Activated T-helper 17 cell treated with anti-CD3 and anti-CD28 coated beads, Interleukin-2, amount 50 U/mL, for 72 hours (primary cell): ENCODE measurements at regions not wholly inside any gene's neighbourhood (a gene's known extent, or its start where the extent isn't known, plus 50 kb on each side); places are given as distances from the start of the nearest gene placed in this dataset.
"Not testable (repeated sequence)": the region's sequence is repeated elsewhere in the genome, so short reads cannot be mapped to it uniquely, and the experiment has no call there.

Source experiments
- ATAC-seq: fragments of 150-1000 bp; cut with Tn5 transposase; replicated peaks from 2 replicates; pipeline ENCODE4 v1.10.0; 2021; ENCODE audit warnings: mild to moderate bottlenecking, moderate library complexity
- H3K27ac Mint-ChIP-seq: one replicate; pipeline ENCODE4 v1.8.0; 2022; ENCODE audit warnings: mixed read lengths
- H3K27me3 Mint-ChIP-seq: one replicate; pipeline ENCODE4 v1.8.0; 2022; ENCODE audit warnings: mixed read lengths
- H3K36me3 Mint-ChIP-seq: one replicate; pipeline ENCODE4 v1.8.0; 2022; ENCODE audit warnings: low read depth, mild to moderate bottlenecking, mixed read lengths
- H3K4me1 Mint-ChIP-seq: one replicate; pipeline ENCODE4 v1.8.0; 2022; ENCODE audit warnings: mixed read lengths
- H3K4me3 Mint-ChIP-seq: one replicate; pipeline ENCODE4 v1.8.0; 2022; ENCODE audit warnings: mild to moderate bottlenecking, mixed read lengths
- H3K9me3 Mint-ChIP-seq: one replicate; pipeline ENCODE4 v1.8.0; 2022; ENCODE audit warnings: mixed read lengths

DNA sequence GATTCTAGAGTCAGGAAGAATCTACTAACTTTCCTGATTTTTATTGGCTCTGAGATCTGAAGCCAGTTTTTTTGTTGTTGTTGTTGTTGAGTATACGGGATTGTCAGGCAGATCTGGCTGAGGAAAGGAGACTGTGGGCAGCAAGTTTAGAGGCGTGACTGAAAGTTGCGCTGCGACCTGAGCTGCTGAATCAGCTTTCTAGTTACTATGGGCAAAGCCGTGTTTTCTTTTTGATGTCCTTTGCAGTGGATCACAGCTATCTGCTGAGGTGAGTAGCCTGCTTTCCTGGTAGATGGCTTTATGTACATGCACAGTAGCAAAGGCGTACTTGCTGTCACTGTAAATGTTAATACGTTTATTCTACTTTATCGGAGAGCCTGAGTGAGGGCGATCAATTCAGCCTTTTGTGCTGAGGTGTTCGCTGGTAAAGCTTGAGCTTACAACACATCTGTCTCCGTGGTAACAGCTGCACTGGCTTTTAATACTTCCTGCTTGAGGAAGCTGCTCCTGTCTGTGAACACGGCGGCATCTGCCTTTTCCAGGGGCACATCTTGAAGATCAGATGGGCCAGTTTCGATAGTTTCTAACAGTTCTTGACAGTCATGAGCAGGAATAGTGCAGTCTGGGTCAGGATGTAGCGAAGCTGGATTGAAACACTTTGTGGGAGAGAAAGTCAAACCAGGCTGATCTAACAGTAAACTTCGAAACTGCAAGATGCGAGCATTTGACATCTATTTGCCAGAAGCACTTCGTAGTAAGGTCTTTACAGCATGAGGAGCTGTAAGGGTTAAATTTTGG, 118.9 kb downstream of the UNC93B1 start:
- peaks cover 37% of the 10 kb centered on the region for H3K4me1 Mint-ChIP-seq
- peak overlapping the region; percentile 79 for H3K4me3 Mint-ChIP-seq
- H3K36me3 Mint-ChIP-seq: peaks cover 24% of the 10 kb centered on the region
- ATAC-seq, H3K9me3 Mint-ChIP-seq, H3K27me3 Mint-ChIP-seq: not testable (repeated sequence)
- H3K27ac Mint-ChIP-seq: peak overlapping the region; percentile 96

DNA sequence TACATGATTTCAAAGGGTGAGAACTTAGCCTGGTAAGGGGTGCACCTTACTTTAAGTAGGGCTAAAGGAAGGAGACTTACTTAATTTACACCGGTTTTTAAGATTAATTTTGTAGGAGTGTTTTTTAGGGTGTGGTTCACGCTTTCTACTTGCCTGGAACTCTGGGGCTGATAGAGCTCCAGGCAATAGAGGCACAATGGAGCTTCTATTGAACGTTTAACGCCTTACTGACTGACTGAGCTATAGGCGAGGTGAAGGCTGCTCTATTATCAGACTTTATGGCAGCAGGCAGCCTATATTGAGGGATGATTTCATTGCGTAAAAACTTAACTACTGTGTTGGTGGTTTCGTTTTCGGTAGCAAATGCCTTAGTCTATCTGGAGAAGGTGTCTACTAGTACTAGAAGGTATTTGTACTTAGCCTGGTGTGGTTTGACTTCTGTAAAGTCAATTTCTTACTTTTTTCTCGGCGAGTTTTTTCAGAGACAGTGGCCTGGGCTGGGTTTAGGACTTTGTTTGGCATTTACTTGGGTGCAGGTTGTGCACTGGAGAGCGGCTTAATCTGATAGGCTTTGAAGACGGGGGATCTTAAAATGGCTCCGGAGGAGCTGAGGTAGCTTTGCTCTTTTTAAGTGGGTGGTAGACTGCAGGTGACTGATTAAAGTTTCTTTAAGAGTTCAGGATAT, 119.7 kb downstream of the UNC93B1 start:
- Mint-ChIP-seq H3K36me3 (peaks cover 18% of the 10 kb centered on the region), H3K4me3 (peak overlapping the region; percentile 79), H3K27ac (peak overlapping the region; percentile 96), H3K4me1 (peaks cover 37% of the 10 kb centered on the region)
- not testable (repeated sequence) for ATAC-seq, H3K27me3 Mint-ChIP-seq, H3K9me3 Mint-ChIP-seq

DNA sequence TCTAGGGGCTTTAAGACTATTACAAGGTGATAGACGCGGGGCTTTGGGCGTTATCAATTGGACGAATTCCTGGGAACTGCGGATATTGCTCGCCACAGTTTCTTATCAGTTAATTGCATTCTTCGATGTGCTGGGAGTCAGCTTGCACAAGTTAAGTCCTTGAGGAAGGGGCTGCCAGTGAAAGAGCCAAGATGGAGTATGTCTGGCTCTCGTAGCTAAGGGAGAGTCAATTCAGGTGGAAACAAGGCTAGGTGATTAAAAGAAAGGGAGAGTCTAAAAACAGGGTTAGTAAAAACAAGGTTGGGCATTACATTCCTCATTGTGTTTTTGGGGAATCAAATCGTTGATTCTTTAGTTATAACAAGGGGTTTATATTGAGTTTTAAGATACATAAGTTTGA, 121.6 kb downstream of the UNC93B1 start:
- not testable (repeated sequence) for H3K27me3 Mint-ChIP-seq, ATAC-seq, H3K36me3 Mint-ChIP-seq, H3K27ac Mint-ChIP-seq, H3K9me3 Mint-ChIP-seq, H3K4me3 Mint-ChIP-seq
- peaks cover 43% of the 10 kb centered on the region for H3K4me1 Mint-ChIP-seq

DNA sequence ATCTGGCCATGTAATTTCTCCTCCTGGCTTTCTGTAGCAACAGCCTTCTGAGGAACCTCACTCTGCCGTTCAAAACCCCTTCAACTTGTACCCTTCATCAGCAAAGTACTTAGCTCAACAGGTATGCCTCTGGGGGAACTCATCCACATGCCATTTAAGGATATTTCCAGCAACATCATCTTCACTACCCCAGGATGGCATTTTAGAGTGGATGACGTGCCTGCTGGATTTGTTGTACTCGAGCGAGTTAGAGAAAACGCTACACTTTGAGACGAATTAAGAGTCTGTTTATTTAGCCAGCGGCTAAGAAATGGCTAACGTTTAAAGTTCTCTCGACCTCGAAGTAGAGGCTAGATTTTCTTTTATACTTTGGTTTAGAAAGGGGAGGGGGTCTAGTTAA, 122.1 kb downstream of the UNC93B1 start:
- not testable (repeated sequence) for H3K27me3 Mint-ChIP-seq, H3K36me3 Mint-ChIP-seq, H3K9me3 Mint-ChIP-seq, H3K4me3 Mint-ChIP-seq, ATAC-seq, H3K27ac Mint-ChIP-seq
- H3K4me1 Mint-ChIP-seq: peaks cover 40% of the 10 kb centered on the region

DNA sequence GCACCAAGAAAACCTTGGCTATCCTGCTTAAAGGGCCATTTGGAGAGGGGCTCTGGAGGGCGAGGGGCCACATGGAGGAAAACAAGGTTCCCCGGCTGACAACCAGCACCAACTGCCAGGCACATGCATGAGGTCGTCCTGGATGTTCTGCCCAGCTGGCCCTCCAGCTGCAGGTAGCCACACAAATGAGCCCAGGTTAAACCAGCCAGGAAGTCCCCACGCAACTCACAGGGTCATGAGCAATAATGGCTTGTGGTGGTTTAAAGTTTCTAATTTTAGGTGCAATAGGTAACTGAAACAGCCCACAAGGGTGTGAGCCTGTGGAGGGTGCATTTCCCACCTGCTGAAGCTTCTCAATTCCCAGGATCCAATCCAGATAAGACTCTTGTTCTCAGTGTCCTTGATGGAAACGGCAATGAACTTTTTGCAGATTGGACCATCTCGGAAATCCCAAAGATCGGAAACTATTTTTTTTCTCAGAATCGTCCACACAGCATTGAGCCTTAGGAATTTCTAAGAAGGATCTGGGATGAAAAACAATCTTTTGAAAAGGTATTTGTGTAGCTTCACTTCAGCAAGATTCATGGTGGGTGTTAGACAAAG, 123.2 kb downstream of the UNC93B1 start:
- H3K36me3 Mint-ChIP-seq, H3K27ac Mint-ChIP-seq, H3K27me3 Mint-ChIP-seq, ATAC-seq, H3K4me3 Mint-ChIP-seq, H3K9me3 Mint-ChIP-seq: not testable (repeated sequence)
- H3K4me1 Mint-ChIP-seq: peaks cover 31% of the 10 kb centered on the region

DNA sequence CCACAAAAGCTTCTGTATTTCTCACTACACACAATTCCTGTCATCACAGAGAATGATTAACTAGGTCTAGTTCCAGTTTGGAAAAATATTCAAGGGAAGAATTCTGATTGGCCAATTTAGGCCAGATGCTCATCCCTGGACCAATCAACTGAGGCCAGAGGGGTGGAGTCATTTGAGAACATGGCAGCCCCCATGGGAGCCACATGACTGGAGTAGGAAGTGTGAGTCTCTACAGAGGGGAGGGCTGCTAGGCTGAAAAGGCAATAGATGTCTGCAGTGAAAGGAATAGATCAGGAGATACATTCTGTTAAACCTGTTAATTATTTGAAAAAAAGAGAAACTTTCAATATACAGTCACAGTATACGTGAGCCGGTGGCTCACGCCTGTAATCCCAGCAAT, 125.2 kb downstream of the UNC93B1 start:
- ATAC-seq, H3K9me3 Mint-ChIP-seq, H3K36me3 Mint-ChIP-seq, H3K27me3 Mint-ChIP-seq: not testable (repeated sequence)
- peaks cover 20% of the 10 kb centered on the region for H3K4me1 Mint-ChIP-seq
- peak overlapping the region; percentile 68 for H3K4me3 Mint-ChIP-seq
- H3K27ac Mint-ChIP-seq: peak overlapping the region; percentile 82

DNA sequence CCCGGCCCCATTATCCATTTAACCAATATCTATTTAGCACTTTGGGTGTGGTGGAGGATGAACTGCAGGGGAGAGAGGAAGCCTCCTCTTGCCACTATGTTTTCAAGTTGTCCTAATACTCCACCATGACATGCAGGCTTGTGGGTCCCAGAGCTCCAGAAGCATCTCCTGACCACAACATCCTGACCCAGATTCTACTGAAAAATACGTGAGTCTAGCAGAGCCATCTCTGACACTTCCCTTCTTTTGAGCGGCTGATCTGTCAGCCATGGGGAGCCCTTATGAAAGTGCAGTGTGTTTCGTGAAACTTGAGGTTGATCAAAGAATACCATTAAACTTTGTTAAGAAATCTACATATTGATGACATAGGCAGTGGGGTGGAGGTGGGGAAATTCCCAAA, 126.6 kb downstream of the UNC93B1 start:
- not testable (repeated sequence) for H3K9me3 Mint-ChIP-seq, H3K36me3 Mint-ChIP-seq, H3K27me3 Mint-ChIP-seq, ATAC-seq
- peak overlapping the region; percentile 68 for H3K4me3 Mint-ChIP-seq
- H3K27ac Mint-ChIP-seq: peak overlapping the region; percentile 45
- peaks cover 12% of the 10 kb centered on the region for H3K4me1 Mint-ChIP-seq

DNA sequence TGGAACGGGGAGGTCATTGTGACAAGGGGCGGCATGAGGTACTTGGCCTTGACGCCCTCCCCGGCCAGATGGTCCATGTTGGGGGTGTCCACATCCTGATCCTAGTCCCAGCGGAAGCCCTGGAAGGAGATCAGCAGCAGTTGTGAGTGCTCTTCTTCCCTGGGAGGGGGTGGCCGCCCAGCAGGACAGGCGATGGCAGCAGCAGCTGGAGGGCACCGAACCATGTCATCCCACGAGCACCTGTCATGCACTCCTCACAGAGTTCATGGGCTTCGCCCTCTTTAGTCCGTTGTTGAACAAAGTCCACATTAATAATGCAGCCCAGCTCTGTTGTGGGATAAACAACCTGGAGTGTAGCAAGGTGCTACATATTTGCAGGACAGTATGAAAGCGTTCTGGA, 130.7 kb downstream of the UNC93B1 start:
- not testable (repeated sequence) for H3K4me1 Mint-ChIP-seq, H3K4me3 Mint-ChIP-seq, ATAC-seq, H3K36me3 Mint-ChIP-seq, H3K27me3 Mint-ChIP-seq, H3K9me3 Mint-ChIP-seq, H3K27ac Mint-ChIP-seq

DNA sequence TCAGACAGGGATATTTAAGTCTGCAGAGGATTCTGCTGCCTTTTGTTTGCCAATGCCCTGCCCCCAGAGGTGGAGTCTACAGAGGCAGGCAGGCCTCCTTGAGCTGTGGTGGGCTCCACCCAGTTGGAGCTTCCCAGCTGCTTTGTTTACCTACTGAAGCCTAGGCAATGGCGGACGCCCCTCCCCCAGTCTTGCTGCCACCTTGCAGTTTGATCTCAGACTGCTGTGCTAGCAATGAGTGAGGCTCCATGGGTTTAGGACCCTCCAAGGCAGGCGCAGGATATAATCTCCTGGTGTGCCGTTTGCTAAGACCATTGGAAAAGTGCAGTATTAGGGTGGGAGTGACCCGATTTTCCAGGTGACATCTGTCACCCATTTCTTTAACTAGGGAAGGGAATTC, 132.7 kb downstream of the UNC93B1 start:
- H3K27ac Mint-ChIP-seq, H3K9me3 Mint-ChIP-seq, H3K36me3 Mint-ChIP-seq, H3K4me1 Mint-ChIP-seq, H3K4me3 Mint-ChIP-seq, H3K27me3 Mint-ChIP-seq, ATAC-seq: not testable (repeated sequence)

DNA sequence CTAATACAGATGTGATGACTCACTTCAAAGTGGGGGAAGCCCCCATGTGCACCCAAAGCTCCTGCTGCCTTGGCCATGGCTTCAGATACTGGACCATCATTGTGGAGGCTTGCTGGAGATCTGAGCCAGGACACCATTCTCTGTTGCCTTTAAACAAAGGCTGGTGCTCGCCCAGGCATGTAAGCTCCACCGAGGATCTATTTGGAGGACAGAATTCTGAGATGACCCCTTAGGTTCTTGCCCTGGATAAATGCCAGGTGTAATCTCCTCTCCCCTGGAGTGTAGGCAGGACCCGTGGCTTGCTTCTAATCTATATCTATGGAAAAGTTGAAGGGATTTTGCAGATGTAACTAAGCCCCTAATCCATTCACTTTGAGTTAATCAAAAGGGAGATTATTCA, 141.0 kb downstream of the UNC93B1 start:
- not testable (repeated sequence) for H3K36me3 Mint-ChIP-seq, H3K4me3 Mint-ChIP-seq, H3K27me3 Mint-ChIP-seq, H3K4me1 Mint-ChIP-seq, ATAC-seq, H3K27ac Mint-ChIP-seq, H3K9me3 Mint-ChIP-seq

DNA sequence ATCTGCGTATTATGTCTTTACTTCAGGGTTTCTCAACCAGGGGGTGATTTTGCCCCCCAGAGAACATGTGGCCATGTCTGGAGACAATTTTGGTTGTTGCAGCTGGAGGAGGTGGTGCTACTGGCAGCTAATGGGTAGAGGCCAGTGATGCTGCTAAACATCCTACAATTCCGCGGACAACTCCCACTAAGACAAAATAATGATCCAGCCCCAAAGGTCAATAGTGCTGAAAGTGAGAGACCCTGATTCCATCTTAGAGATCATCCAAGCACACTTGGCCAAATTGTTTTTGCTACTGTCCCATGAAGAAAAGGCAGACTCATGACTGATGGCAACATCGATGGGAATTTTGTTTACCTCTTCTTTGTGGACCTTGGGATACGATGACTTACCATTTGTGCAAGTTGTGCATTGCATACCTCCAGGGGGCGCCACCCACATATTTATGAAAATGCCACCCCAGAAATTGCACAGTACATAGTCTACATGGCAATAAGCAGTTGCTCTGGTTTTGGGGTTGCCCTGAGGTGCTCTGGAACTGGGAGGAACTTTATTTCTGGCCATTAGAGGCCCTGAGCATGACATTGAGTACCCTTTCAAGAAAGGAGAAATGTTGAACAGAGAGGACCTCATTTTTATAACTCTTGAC, 144.3 kb downstream of the UNC93B1 start:
- not testable (repeated sequence) for H3K9me3 Mint-ChIP-seq, H3K27ac Mint-ChIP-seq, ATAC-seq, H3K4me3 Mint-ChIP-seq, H3K27me3 Mint-ChIP-seq, H3K36me3 Mint-ChIP-seq, H3K4me1 Mint-ChIP-seq

DNA sequence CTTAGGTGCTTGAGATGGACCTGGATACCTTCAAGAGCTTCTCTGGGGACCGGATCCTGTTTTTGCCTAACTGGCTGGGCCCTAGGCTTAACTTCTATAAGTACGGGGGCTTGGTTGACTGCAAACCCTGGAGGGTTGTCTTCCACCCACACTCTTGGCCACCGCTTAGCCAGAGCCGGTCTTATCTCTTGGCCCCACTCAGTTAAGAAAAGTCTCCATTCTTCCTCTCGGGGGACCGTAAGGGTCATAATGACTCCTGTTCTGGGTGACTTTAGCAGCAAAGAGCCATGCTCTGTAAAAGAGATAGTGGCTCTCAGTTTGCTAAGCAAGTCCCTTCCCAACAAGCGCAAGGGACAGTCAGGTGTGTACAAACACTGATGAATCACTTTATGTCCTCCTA, 153.2 kb downstream of the UNC93B1 start:
- not testable (repeated sequence) for H3K4me3 Mint-ChIP-seq, H3K4me1 Mint-ChIP-seq, ATAC-seq, H3K36me3 Mint-ChIP-seq, H3K27ac Mint-ChIP-seq, H3K27me3 Mint-ChIP-seq, H3K9me3 Mint-ChIP-seq

DNA sequence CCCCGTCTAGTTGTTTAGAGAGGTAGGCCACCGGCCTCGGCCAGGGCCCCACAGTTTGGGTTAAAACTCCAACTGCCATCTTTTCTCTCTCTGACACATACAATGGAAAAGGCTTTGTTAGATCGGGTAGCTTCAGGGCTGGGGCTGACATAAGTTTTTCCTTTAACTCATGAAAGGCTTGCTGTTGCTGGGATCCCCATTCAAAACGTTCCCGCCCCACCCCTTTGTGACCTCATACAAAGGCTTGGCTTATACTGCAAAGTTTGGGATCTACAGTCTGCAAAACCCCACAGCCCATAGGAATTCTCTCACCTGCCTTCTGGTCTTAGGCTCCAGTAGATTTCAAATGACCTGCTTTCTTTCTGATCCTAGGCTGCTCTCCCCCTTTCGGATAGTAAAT, 154.1 kb downstream of the UNC93B1 start:
- H3K4me1 Mint-ChIP-seq, H3K27ac Mint-ChIP-seq, H3K4me3 Mint-ChIP-seq, H3K36me3 Mint-ChIP-seq, H3K27me3 Mint-ChIP-seq, H3K9me3 Mint-ChIP-seq, ATAC-seq: not testable (repeated sequence)

DNA sequence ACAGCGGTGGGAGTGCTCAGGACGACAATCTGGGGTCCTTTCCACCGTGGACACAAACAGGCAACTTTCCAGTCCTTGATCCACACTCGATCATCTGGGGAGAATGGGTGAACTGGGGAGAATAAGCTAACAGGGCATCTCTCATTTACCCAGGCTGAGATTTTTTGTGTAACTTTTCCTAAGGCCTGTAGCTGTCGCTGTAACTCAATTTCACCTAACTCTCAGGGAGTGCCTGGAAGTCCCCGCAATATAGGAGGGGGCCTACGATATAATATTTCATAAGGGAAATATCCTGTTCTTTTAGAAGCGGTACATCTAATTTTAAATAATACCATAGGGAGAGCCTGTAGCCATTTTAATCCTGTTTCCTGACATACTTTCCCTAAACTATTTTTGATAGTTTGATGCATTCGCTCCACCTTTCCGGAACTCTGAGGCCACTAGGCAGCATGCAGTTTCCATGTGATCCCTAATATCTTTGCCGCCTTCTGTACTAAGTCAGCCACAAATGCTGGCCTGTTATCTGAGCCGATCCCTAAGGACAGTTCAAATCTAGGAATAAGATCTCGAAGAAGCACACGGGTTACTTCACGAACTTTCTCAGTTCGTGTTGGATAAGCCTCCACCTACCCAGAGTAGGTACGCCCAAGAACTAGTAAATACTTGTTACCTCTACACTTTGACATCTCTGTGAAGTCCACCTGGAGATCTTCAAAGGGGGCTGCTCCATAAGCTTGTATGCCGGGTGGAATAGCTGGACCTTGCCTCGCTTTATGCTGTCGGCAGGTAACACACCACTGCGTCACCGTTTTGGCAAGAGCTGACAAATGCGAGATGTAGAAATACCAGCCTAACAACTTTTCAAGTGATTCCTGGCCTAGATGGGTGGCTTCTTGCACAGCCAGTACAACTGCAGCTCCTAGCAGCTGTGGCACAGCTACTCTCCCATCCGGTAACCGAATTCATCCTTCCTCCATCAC, 155.7 kb downstream of the UNC93B1 start:
- not testable (repeated sequence) for H3K9me3 Mint-ChIP-seq, H3K27ac Mint-ChIP-seq, ATAC-seq, H3K4me1 Mint-ChIP-seq, H3K27me3 Mint-ChIP-seq, H3K4me3 Mint-ChIP-seq, H3K36me3 Mint-ChIP-seq
